Calu3 (cell line): ENCODE measurements at regions not wholly inside any gene's neighbourhood (a gene's known extent, or its start where the extent isn't known, plus 50 kb on each side); places are given as distances from the start of the nearest gene placed in this dataset.

Experiments
- BruUV-seq: library from RNA; stranded (reverse); fragments of 400-500 nt; replicated peaks from 2 replicates; lab custom pipeline; 2021; lab: Mats Ljungman, UMichigan
- CTCF ChIA-PET: fragments of 300-600 bp; sonication (Branson Sonifier 250); formaldehyde crosslinking; loops from one replicate; lab custom pipeline; 2022; ENCODE audit warnings: antibody characterized with exemption; lab: Charles Lee
- DNase-seq: peaks from one replicate; pipeline ENCODE4 v3.0.0; 2022
- H3K27ac Mint-ChIP-seq: one replicate; pipeline ENCODE4 v1.8.0; 2022; ENCODE audit warnings: mixed read lengths; ENCODE audit not compliant: unreplicated experiment
- H3K27me3 Mint-ChIP-seq: one replicate; pipeline ENCODE4 v1.8.0; 2022; ENCODE audit warnings: mixed read lengths; ENCODE audit not compliant: unreplicated experiment
- H3K36me3 Mint-ChIP-seq: one replicate; pipeline ENCODE4 v1.8.0; 2022; ENCODE audit warnings: mild to moderate bottlenecking, moderate library complexity, mixed read lengths; ENCODE audit not compliant: insufficient read depth, unreplicated experiment
- H3K4me1 Mint-ChIP-seq: one replicate; pipeline ENCODE4 v1.8.0; 2022; ENCODE audit warnings: mild to moderate bottlenecking, low read depth, mixed read lengths; ENCODE audit not compliant: unreplicated experiment
- H3K4me3 Mint-ChIP-seq: one replicate; pipeline ENCODE4 v1.8.0; 2022; ENCODE audit warnings: mild to moderate bottlenecking, low read depth, moderate library complexity, mixed read lengths; ENCODE audit not compliant: unreplicated experiment
- H3K9me3 Mint-ChIP-seq: one replicate; pipeline ENCODE4 v1.8.0; 2022; ENCODE audit warnings: low read depth, mixed read lengths; ENCODE audit not compliant: unreplicated experiment
- intact Hi-C: fragments of 100-400 bp; cut with micrococcal nuclease; formaldehyde crosslinking; loops from one replicate; pipeline ENCODE4 v1.10.0; 2022; ENCODE audit not compliant: unreplicated experiment
- TF ChIP-seq, protein P1 (sequence below): fragments of 200-600 bp; IDR thresholded peaks from one replicate; pipeline ENCODE4 v1.8.0; 2022; ENCODE audit warnings: antibody characterized with exemption; ENCODE audit not compliant: unreplicated experiment

DNA sequence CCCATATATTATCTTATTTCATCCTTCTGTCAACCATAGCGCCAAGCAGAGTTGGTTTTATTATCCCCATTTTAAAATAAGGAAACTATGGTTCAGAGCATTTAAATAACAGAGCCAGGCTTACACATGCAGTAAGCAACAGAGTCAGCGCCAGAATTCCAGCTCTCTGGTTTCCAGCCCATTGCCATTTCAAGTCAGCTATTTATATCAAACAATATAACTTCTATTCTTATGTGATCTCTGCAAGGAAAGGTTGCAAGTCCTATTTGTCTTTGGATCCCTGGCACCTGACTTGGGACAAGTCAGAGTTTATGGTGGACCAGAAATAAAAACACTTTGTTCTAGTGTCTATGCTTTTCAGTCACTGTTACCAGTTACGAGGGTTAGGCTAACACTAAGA, 174.1 kb upstream of the EEA1 start:
- no peak for DNase-seq
- no peaks in the 10 kb centered on the region for H3K27me3 Mint-ChIP-seq
- TF ChIP-seq, protein P1, sequence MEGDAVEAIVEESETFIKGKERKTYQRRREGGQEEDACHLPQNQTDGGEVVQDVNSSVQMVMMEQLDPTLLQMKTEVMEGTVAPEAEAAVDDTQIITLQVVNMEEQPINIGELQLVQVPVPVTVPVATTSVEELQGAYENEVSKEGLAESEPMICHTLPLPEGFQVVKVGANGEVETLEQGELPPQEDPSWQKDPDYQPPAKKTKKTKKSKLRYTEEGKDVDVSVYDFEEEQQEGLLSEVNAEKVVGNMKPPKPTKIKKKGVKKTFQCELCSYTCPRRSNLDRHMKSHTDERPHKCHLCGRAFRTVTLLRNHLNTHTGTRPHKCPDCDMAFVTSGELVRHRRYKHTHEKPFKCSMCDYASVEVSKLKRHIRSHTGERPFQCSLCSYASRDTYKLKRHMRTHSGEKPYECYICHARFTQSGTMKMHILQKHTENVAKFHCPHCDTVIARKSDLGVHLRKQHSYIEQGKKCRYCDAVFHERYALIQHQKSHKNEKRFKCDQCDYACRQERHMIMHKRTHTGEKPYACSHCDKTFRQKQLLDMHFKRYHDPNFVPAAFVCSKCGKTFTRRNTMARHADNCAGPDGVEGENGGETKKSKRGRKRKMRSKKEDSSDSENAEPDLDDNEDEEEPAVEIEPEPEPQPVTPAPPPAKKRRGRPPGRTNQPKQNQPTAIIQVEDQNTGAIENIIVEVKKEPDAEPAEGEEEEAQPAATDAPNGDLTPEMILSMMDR = no peak
- CTCF ChIA-PET = no interaction called here
- peaks cover 9% of the 10 kb centered on the region for H3K4me1 Mint-ChIP-seq
- H3K9me3 Mint-ChIP-seq = no peaks in the 10 kb centered on the region
- no peak overlapping the region for H3K4me3 Mint-ChIP-seq
- BruUV-seq = no TSS peak
- intact Hi-C loops = no loop called here
- no peaks in the 10 kb centered on the region for H3K36me3 Mint-ChIP-seq
- H3K27ac Mint-ChIP-seq = no peak overlapping the region

DNA sequence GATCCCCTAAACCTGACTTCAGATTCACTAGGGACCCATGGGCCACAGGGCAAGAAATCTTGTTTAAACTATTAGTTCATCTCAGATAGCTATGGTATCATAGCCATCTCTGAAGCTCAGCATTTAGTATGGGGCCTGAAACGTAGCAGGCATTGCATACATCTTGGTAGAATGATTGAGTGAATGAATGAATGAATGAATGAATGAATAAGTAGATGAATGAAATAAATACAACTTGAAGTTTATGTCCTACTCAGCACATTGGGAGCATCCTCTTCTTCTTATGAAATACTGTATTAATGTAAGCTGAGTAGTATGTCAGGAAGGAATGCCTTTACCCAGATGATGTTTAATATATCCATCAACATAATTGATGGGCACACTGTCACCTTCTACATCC, 175.4 kb upstream of the EEA1 start:
- DNase-seq = no peak
- Mint-ChIP-seq H3K27me3 (no peaks in the 10 kb centered on the region), H3K36me3 (no peaks in the 10 kb centered on the region), H3K9me3 (no peaks in the 10 kb centered on the region), H3K4me3 (no peak overlapping the region), H3K4me1 (peaks cover 9% of the 10 kb centered on the region), H3K27ac (no peak overlapping the region)
- no TSS peak for BruUV-seq
- CTCF ChIA-PET = no interaction called here
- intact Hi-C loops = no loop called here
- TF ChIP-seq, protein P1 = no peak

DNA sequence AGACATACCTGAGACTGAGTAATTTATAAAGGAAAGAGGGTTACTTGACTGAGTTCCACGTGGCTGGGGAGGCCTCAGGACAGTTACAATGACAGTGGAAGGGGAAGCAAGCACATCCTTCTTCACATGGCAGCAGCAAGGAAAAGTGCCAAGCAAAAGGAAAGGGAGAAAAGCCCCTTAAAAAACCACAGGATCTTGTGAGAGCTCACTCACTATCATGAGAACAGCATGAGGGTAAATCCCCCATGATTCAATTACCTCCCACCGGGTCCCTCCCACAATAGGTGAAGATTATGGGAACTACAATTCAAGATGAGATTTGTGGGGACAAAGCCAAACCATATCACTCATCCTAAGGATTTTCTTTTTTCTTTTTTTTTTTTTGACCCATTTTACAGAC, 177.8 kb upstream of the EEA1 start:
- Mint-ChIP-seq H3K4me3 (no peak overlapping the region), H3K9me3 (no peaks in the 10 kb centered on the region), H3K27me3 (no peaks in the 10 kb centered on the region), H3K4me1 (peaks cover 9% of the 10 kb centered on the region), H3K27ac (no peak overlapping the region), H3K36me3 (no peaks in the 10 kb centered on the region)
- no TSS peak for BruUV-seq
- intact Hi-C loops = no loop called here
- TF ChIP-seq, protein P1 = no peak
- CTCF ChIA-PET = interaction anchor here (0.6 kb wide), 2 partner anchors 18 to 1986 kb away, joined by 3 to 4 read pairs; no protein-coding TSS in a partner anchor
- no peak for DNase-seq

DNA sequence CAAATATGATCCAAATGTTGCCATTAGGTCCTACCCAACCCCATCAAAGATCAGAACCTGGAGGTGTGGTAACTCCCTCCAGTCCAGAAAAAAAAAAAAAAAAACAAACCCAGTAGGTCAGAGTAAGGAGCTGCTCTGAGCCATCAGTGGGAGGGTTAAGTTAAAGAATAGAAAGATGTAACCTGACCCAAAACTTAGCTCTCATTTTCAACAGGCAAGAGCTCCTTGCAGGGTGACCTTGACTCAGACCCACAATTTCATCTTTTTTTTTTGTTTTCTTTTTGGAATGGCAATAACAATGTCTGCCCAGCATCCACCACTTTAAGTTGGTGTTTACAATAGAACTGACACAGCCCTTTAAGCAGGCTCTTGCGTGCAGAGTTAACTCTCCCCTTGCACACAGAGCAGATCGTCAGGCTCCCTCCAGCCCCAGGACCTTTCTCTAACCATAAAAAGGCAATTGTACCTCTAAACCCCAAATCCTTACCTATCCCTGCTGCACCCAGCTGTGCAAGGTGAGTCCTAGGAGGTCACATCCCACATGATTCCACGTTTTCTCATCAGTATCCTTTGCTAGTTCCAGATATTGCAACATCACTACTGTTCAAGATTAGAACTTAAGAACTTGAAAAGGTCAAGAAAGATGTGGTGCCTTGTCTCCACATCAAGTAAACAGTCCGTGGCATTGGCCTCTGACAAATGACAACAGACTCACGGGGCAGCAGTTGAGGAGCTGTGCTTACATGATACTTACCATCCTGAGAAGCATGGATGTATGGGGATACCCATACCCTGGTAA, 178.6 kb upstream of the EEA1 start:
- H3K36me3 Mint-ChIP-seq = no peaks in the 10 kb centered on the region
- H3K27ac Mint-ChIP-seq = no peak overlapping the region
- CTCF ChIA-PET = interaction anchor here (0.6 kb wide), 1 partner anchor 19 kb away, joined by 3 read pairs; no protein-coding TSS in a partner anchor
- TF ChIP-seq, protein P1 = no peak
- H3K4me3 Mint-ChIP-seq = no peak overlapping the region
- no peaks in the 10 kb centered on the region for H3K27me3 Mint-ChIP-seq
- no TSS peak for BruUV-seq
- intact Hi-C loops = no loop called here
- H3K4me1 Mint-ChIP-seq = peaks cover under 1% of the 10 kb centered on the region
- H3K9me3 Mint-ChIP-seq = no peaks in the 10 kb centered on the region
- DNase-seq = no peak
